PC-9 (cell line): ENCODE measurements at regions not wholly inside any gene's neighbourhood (a gene's known extent, or its start where the extent isn't known, plus 50 kb on each side); places are given as distances from the start of the nearest gene placed in this dataset.

Source experiments
- BruUV-seq: library from RNA; stranded (reverse); fragments of 400-500 nt; replicated peaks from 2 replicates; lab custom pipeline; 2021; lab: Mats Ljungman, UMichigan
- CTCF ChIA-PET: fragments of 300-600 bp; sonication (Branson Sonifier 250); formaldehyde crosslinking; loops from one replicate; lab custom pipeline; 2022; ENCODE audit warnings: antibody characterized with exemption; lab: Charles Lee
- POLR2A ChIA-PET: fragments of 300-600 bp; sonication (Branson Sonifier 250); formaldehyde crosslinking; loops from one replicate; lab custom pipeline; 2022; ENCODE audit warnings: antibody characterized with exemption; ENCODE audit not compliant: unreplicated experiment; lab: Charles Lee
- DNase-seq, 2 experiments: peaks; one replicate each; pipeline versions ENCODE4 v3.0.0 to v3.0.0-alpha.2; 2015 to 2022; ENCODE audit warnings: mixed read lengths in 1 of 2
- H2AFZ ChIP-seq: fragments of 200-600 bp; sonication (generic); 2 replicates; pipeline ENCODE4 v1.8.1; 2017; ENCODE audit warnings: antibody characterized with exemption
- H3F3A ChIP-seq: fragments of 200-600 bp; sonication (generic); 2 replicates; pipeline ENCODE4 v1.8.1; 2017; ENCODE audit warnings: antibody characterized with exemption, mild to moderate bottlenecking, low read depth; ENCODE audit not compliant: insufficient read depth
- H3K27ac ChIP-seq: fragments of 200-600 bp; sonication (generic); 2 replicates; pipeline ENCODE4 v1.6.1; 2016; ENCODE audit warnings: mixed run types
- H3K27me3 ChIP-seq: fragments of 200-600 bp; sonication (generic); 2 replicates; pipeline ENCODE4 v1.6.1; 2016; ENCODE audit warnings: low read depth, mixed run types; ENCODE audit not compliant: insufficient read depth
- H3K36me3 ChIP-seq: fragments of 200-600 bp; sonication (generic); 2 replicates; pipeline ENCODE4 v1.6.1; 2016; ENCODE audit warnings: low read depth, mixed run types
- H3K4me1 ChIP-seq: fragments of 200-600 bp; sonication (generic); replicated peaks from 2 replicates; pipeline ENCODE4 v1.6.1; 2016; ENCODE audit warnings: mixed run types; ENCODE audit not compliant: insufficient read depth
- H3K4me2 ChIP-seq: fragments of 200-600 bp; sonication (generic); 2 replicates; pipeline ENCODE4 v1.6.1; 2017; ENCODE audit warnings: mixed run types
- H3K4me3 ChIP-seq: fragments of 200-600 bp; sonication (generic); 2 replicates; pipeline ENCODE4 v1.6.1; 2016; ENCODE audit warnings: mixed run types
- H3K79me2 ChIP-seq: fragments of 200-600 bp; sonication (generic); 2 replicates; pipeline ENCODE4 v1.6.1; 2017; ENCODE audit warnings: low read depth, mixed run types
- H3K9me2 ChIP-seq: fragments of 200-600 bp; sonication (generic); 2 replicates; pipeline ENCODE4 v1.8.1; 2017; ENCODE audit warnings: mild to moderate bottlenecking; ENCODE audit not compliant: insufficient read depth
- H3K9me3 ChIP-seq: fragments of 200-600 bp; sonication (generic); 2 replicates; pipeline ENCODE4 v1.8.1; 2016; ENCODE audit warnings: low read depth; ENCODE audit not compliant: insufficient read depth
- H4K20me1 ChIP-seq: fragments of 200-600 bp; sonication (generic); 2 replicates; pipeline ENCODE4 v1.8.1; 2017; ENCODE audit not compliant: insufficient read depth
- CTCF ChIP-seq: fragments of 200-600 bp; sonication (generic); conservative IDR thresholded peaks from 2 replicates; pipeline ENCODE4 v1.6.1; 2017; ENCODE audit warnings: mixed run types, antibody characterized with exemption, mild to moderate bottlenecking, moderate library complexity
- EZH2 ChIP-seq: fragments of 200-600 bp; sonication (generic); IDR thresholded peaks from 2 replicates; pipeline ENCODE4 v1.8.0; 2017; ENCODE audit warnings: antibody characterized with exemption, low read depth
- intact Hi-C: fragments of 100-400 bp; cut with micrococcal nuclease; formaldehyde crosslinking; loops from one replicate; pipeline ENCODE4 v1.10.0; 2022; ENCODE audit not compliant: unreplicated experiment

DNA sequence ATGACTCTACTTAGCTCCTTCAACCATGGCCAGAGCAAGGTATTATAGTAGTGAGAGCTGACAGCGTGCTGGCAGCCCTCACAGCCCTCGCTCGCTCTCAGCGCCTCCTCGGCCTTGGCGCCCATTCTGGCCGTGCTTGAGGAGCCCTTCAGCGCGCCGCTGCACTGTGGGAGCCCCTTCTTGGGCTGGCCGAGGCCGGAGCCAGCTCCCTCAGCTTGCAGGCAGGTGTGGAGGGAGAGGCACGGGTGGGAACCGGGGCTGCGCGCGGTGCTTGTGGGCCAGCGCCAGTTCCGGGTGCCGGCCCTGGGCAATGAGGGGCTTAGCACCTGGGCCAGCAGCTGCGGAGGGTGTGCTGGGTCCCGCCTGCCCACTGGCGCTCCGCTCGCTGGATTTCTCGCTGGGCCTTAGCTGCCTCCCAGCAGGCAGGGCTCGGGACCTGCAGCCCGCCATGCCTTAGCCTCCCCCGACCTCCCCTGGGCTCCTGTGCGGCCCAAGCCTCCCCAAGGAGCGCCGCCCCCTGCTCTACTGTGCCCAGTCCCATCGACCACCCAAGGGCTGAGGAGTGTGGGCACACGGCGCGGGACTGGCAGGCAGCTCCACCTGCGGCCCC lies 63.1 kb downstream of the SPATA19 start:
- intact Hi-C loops, result no loop called here

GRCh38 chr11:133778161-133778560 lies 67.2 kb downstream of the SPATA19 start:
- no peaks in the 10 kb centered on the region for H3K36me3 ChIP-seq
- no peaks in the 10 kb centered on the region for H4K20me1 ChIP-seq
- H3K4me2 ChIP-seq, result no peak overlapping the region
- H3K79me2 ChIP-seq, result no peaks in the 10 kb centered on the region
- no peaks in the 10 kb centered on the region for H3F3A ChIP-seq
- H3K27me3 ChIP-seq, result peaks cover 27% of the 10 kb centered on the region; the same call in 1 of the 2 replicates
- ChIA-PET CTCF (no interaction called here), POLR2A (no interaction called here)
- H3K4me3 ChIP-seq, result no peak overlapping the region
- H3K27ac ChIP-seq, result no peak overlapping the region
- no peak for DNase-seq
- H2AFZ ChIP-seq, result no peak overlapping the region
- H3K9me2 ChIP-seq, result no peaks in the 10 kb centered on the region
- H3K9me3 ChIP-seq, result no peaks in the 10 kb centered on the region
- H3K4me1 ChIP-seq, result no peaks in the 10 kb centered on the region
- BruUV-seq, result no TSS peak
- intact Hi-C loops, result no loop called here
- TF ChIP-seq EZH2, result no peak
- no peak for TF ChIP-seq CTCF

More for the DNA sequence above, 63.1 kb downstream of the SPATA19 start:
- Histone ChIP-seq H2AFZ (no peak overlapping the region), H3K4me3 (no peak overlapping the region), H3K4me2 (no peak overlapping the region), H3F3A (no peaks in the 10 kb centered on the region), H3K27ac (no peak overlapping the region), H4K20me1 (no peaks in the 10 kb centered on the region), H3K36me3 (no peaks in the 10 kb centered on the region), H3K4me1 (no peaks in the 10 kb centered on the region), H3K27me3 (peaks cover 56% of the 10 kb centered on the region), H3K9me2 (no peaks in the 10 kb centered on the region), H3K9me3 (no peaks in the 10 kb centered on the region), H3K79me2 (no peaks in the 10 kb centered on the region)
- DNase-seq, result no peak
- no TSS peak for BruUV-seq
- ChIA-PET POLR2A (no interaction called here), CTCF (no interaction called here)
- TF ChIP-seq EZH2, result no peak
- TF ChIP-seq CTCF, result no peak

DNA sequence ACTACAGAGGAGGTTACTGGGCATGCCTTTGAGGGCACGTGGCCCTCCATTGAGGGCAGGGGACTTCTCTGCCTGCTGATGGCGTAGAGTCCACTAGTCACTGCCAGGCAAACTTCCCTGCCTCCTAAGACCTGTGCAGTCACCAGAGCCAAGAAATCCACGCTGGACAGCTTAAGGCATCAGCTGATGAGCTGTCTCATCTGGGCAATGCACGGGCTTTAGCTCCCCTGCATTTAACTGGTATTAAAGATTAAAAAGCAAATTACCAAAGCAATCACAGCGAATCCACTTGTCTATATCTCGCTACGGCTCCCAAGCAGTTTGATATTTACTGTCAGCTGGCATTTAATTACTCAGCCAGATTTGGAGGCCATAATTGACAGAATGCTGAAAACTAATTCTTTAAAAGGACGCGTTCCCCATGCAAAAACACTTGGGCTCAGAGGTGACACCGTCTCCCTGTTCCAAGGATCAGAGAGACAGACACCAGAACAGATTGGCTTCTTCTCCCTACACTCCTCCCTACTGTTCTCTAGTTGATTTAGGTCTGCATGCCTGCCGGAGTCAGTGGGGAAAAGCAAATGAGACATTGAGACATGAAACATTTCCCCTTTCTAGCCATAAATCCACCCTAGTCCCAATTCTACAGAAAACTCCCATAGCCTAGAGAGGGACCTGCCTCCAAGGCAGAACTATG lies 68.5 kb downstream of the SPATA19 start:
- Histone ChIP-seq H3K27ac (no peak overlapping the region), H3K9me3 (no peaks in the 10 kb centered on the region), H3K4me2 (no peak overlapping the region), H3K27me3 (peaks cover 23% of the 10 kb centered on the region; the same call in 1 of the 2 replicates), H3K4me3 (no peak overlapping the region), H3K79me2 (no peaks in the 10 kb centered on the region), H4K20me1 (no peaks in the 10 kb centered on the region), H3F3A (no peaks in the 10 kb centered on the region), H3K4me1 (no peaks in the 10 kb centered on the region), H2AFZ (no peak overlapping the region), H3K9me2 (no peaks in the 10 kb centered on the region), H3K36me3 (no peaks in the 10 kb centered on the region)
- DNase-seq, result no peak
- CTCF ChIA-PET, result no interaction called here
- intact Hi-C loops, result no loop called here
- no TSS peak for BruUV-seq
- POLR2A ChIA-PET, result no interaction called here
- TF ChIP-seq CTCF (no peak), EZH2 (no peak)
